ENCODE measurements at regions not wholly inside any gene's neighbourhood (a gene's known extent, or its start where the extent isn't known, plus 50 kb on each side); places are given as distances from the start of the nearest gene placed in this dataset.
"Not testable (repeated sequence)": the region's sequence is repeated elsewhere in the genome, so short reads cannot be mapped to it uniquely, and the experiment has no call there.

GRCh38 chr10:36739884-36740445 lies 385.4 kb upstream of the ANKRD30A start:
- no peak overlapping the region for H3K27ac Mint-ChIP-seq
- CTCF ChIA-PET, result no interaction called here
- intact Hi-C loops (cut with micrococcal nuclease), result no loop called here
- no peaks in the 10 kb centered on the region for H3K27me3 Mint-ChIP-seq
- no peak for DNase-seq
- H3K36me3 Mint-ChIP-seq, result no peaks in the 10 kb centered on the region
- no peak overlapping the region for H3K4me3 Mint-ChIP-seq
- H3K4me1 Mint-ChIP-seq (ENCODE audit: low read depth), result no peaks in the 10 kb centered on the region
- POLR2A ChIA-PET, result no interaction called here
- H3K9me3 Mint-ChIP-seq, result peaks cover 2% of the 10 kb centered on the region

- CTCF ChIA-PET, result no interaction called here
- no peak overlapping the region for H3K27ac Mint-ChIP-seq
- H3K36me3 Mint-ChIP-seq, result no peaks in the 10 kb centered on the region
- intact Hi-C loops (cut with micrococcal nuclease), result no loop called here
- no peak overlapping the region for H3K4me3 Mint-ChIP-seq
- DNase-seq, result no peak
- no peaks in the 10 kb centered on the region for H3K4me1 Mint-ChIP-seq (ENCODE audit: low read depth)
- POLR2A ChIA-PET, result no interaction called here
- peaks cover 2% of the 10 kb centered on the region for H3K9me3 Mint-ChIP-seq
- H3K27me3 Mint-ChIP-seq, result no peaks in the 10 kb centered on the region
These were observed 386.5 kb upstream of the ANKRD30A start for GRCh38 chr10:36738738-36739431.

GRCh38 chr10:36736311-36736710 lies 389.1 kb upstream of the ANKRD30A start:
- no peak overlapping the region for H3K27ac Mint-ChIP-seq
- no peaks in the 10 kb centered on the region for H3K4me1 Mint-ChIP-seq (ENCODE audit: low read depth)
- POLR2A ChIA-PET, result no interaction called here

GRCh38 chr10:36734590-36734989 lies 390.8 kb upstream of the ANKRD30A start:
- intact Hi-C loops (cut with micrococcal nuclease); H3K9me3 Mint-ChIP-seq; POLR2A ChIA-PET; H3K27me3 Mint-ChIP-seq; H3K27ac Mint-ChIP-seq; CTCF ChIA-PET; H3K36me3 Mint-ChIP-seq; DNase-seq; H3K4me1 Mint-ChIP-seq (ENCODE audit: low read depth); H3K4me3 Mint-ChIP-seq: not testable (repeated sequence)

More at GRCh38 chr10:36736311-36736710, 389.1 kb upstream of the ANKRD30A start:
- Mint-ChIP-seq H3K4me3 (no peak overlapping the region), H3K27me3 (no peaks in the 10 kb centered on the region), H3K36me3 (no peaks in the 10 kb centered on the region), H3K9me3 (peaks cover 6% of the 10 kb centered on the region)
- DNase-seq, result no peak
- CTCF ChIA-PET, result no interaction called here
- intact Hi-C loops (cut with micrococcal nuclease), result no loop called here

GRCh38 chr10:36730316-36730715 lies 395.1 kb upstream of the ANKRD30A start:
- CTCF ChIA-PET, result no interaction called here
- Mint-ChIP-seq H3K36me3 (no peaks in the 10 kb centered on the region), H3K27ac (no peak overlapping the region), H3K27me3 (no peaks in the 10 kb centered on the region), H3K4me1 (ENCODE audit: low read depth) (no peaks in the 10 kb centered on the region), H3K9me3 (peaks cover 5% of the 10 kb centered on the region), H3K4me3 (no peak overlapping the region)
- intact Hi-C loops (cut with micrococcal nuclease), result no loop called here
- no peak for DNase-seq
- POLR2A ChIA-PET, result no interaction called here

- ChIA-PET CTCF (no interaction called here), POLR2A (no interaction called here)
- intact Hi-C loops (cut with micrococcal nuclease), result no loop called here
- Mint-ChIP-seq H3K27ac (no peak overlapping the region), H3K36me3 (no peaks in the 10 kb centered on the region), H3K4me3 (no peak overlapping the region), H3K9me3 (peaks cover 3% of the 10 kb centered on the region), H3K27me3 (no peaks in the 10 kb centered on the region), H3K4me1 (ENCODE audit: low read depth) (no peaks in the 10 kb centered on the region)
- no peak for DNase-seq
These were observed 396.8 kb upstream of the ANKRD30A start for GRCh38 chr10:36728626-36729025.

- H3K36me3 Mint-ChIP-seq, result no peaks in the 10 kb centered on the region
- POLR2A ChIA-PET, result no interaction called here
- intact Hi-C loops (cut with micrococcal nuclease), result no loop called here
- DNase-seq, result no peak
- H3K4me1 Mint-ChIP-seq (ENCODE audit: low read depth), result no peaks in the 10 kb centered on the region
- H3K27me3 Mint-ChIP-seq, result no peaks in the 10 kb centered on the region
- H3K9me3 Mint-ChIP-seq, result peaks cover 9% of the 10 kb centered on the region
- no peak overlapping the region for H3K27ac Mint-ChIP-seq
- CTCF ChIA-PET, result no interaction called here
- no peak overlapping the region for H3K4me3 Mint-ChIP-seq
These were observed 399.5 kb upstream of the ANKRD30A start for GRCh38 chr10:36725581-36726520.

GRCh38 chr10:36722777-36723176 lies 402.6 kb upstream of the ANKRD30A start:
- no peak overlapping the region for H3K27ac Mint-ChIP-seq

GRCh38 chr10:36721871-36722270 lies 403.5 kb upstream of the ANKRD30A start:
- Mint-ChIP-seq H3K27me3 (no peaks in the 10 kb centered on the region), H3K27ac (no peak overlapping the region), H3K4me1 (ENCODE audit: low read depth) (no peaks in the 10 kb centered on the region), H3K4me3 (no peak overlapping the region), H3K36me3 (no peaks in the 10 kb centered on the region), H3K9me3 (peaks cover 12% of the 10 kb centered on the region)
- intact Hi-C loops (cut with micrococcal nuclease), result no loop called here
- POLR2A ChIA-PET, result no interaction called here
- no peak for DNase-seq
- CTCF ChIA-PET, result no interaction called here

More at GRCh38 chr10:36722777-36723176, 402.6 kb upstream of the ANKRD30A start:
- POLR2A ChIA-PET, result no interaction called here
- H3K4me3 Mint-ChIP-seq, result no peak overlapping the region
- H3K9me3 Mint-ChIP-seq, result peaks cover 12% of the 10 kb centered on the region
- CTCF ChIA-PET, result no interaction called here
- H3K4me1 Mint-ChIP-seq (ENCODE audit: low read depth), result no peaks in the 10 kb centered on the region
- no peaks in the 10 kb centered on the region for H3K27me3 Mint-ChIP-seq
- intact Hi-C loops (cut with micrococcal nuclease), result no loop called here
- H3K36me3 Mint-ChIP-seq, result no peaks in the 10 kb centered on the region
- DNase-seq, result no peak

GRCh38 chr10:36720895-36721294 lies 404.5 kb upstream of the ANKRD30A start:
- ChIA-PET POLR2A (no interaction called here), CTCF (no interaction called here)
- Mint-ChIP-seq H3K9me3 (peaks cover 12% of the 10 kb centered on the region), H3K27me3 (no peaks in the 10 kb centered on the region), H3K4me3 (no peak overlapping the region), H3K27ac (no peak overlapping the region), H3K4me1 (ENCODE audit: low read depth) (no peaks in the 10 kb centered on the region), H3K36me3 (no peaks in the 10 kb centered on the region)
- intact Hi-C loops (cut with micrococcal nuclease), result no loop called here
- DNase-seq, result no peak

- POLR2A ChIA-PET, result no interaction called here
- no peaks in the 10 kb centered on the region for H3K27me3 Mint-ChIP-seq
- DNase-seq, result no peak
- CTCF ChIA-PET, result no interaction called here
- H3K9me3 Mint-ChIP-seq, result peaks cover 5% of the 10 kb centered on the region
- H3K4me3 Mint-ChIP-seq, result no peak overlapping the region
- intact Hi-C loops (cut with micrococcal nuclease), result no loop called here
- H3K36me3 Mint-ChIP-seq, result no peaks in the 10 kb centered on the region
- H3K27ac Mint-ChIP-seq, result no peak overlapping the region
- no peaks in the 10 kb centered on the region for H3K4me1 Mint-ChIP-seq (ENCODE audit: low read depth)
These were observed 408.3 kb upstream of the ANKRD30A start for GRCh38 chr10:36717118-36717517.

GRCh38 chr10:36716291-36716690 lies 409.1 kb upstream of the ANKRD30A start:
- Mint-ChIP-seq H3K27me3 (no peaks in the 10 kb centered on the region), H3K4me1 (ENCODE audit: low read depth) (no peaks in the 10 kb centered on the region), H3K27ac (no peak overlapping the region), H3K4me3 (no peak overlapping the region), H3K36me3 (no peaks in the 10 kb centered on the region), H3K9me3 (peaks cover 4% of the 10 kb centered on the region)
- ChIA-PET CTCF (no interaction called here), POLR2A (no interaction called here)
- intact Hi-C loops (cut with micrococcal nuclease), result no loop called here
- no peak for DNase-seq

- POLR2A ChIA-PET, result no interaction called here
- no peaks in the 10 kb centered on the region for H3K27me3 Mint-ChIP-seq
- H3K9me3 Mint-ChIP-seq, result no peaks in the 10 kb centered on the region
- H3K36me3 Mint-ChIP-seq, result no peaks in the 10 kb centered on the region
- H3K4me3 Mint-ChIP-seq, result no peak overlapping the region
- no peak for DNase-seq
- CTCF ChIA-PET, result no interaction called here
- H3K27ac Mint-ChIP-seq, result no peak overlapping the region
- intact Hi-C loops (cut with micrococcal nuclease), result no loop called here
- no peaks in the 10 kb centered on the region for H3K4me1 Mint-ChIP-seq (ENCODE audit: low read depth)
These were observed 412.7 kb upstream of the ANKRD30A start for GRCh38 chr10:36712695-36713094.

Data from activated CD4-positive, alpha-beta memory T cell treated with anti-CD3 and anti-CD28 coated beads for 36 hours (primary cell).